Thoracic aorta (tissue), 2 donors: ENCODE measurements at regions not wholly inside any gene's neighbourhood (a gene's known extent, or its start where the extent isn't known, plus 50 kb on each side); places are given as distances from the start of the nearest gene placed in this dataset.

Experiments used
- ATAC-seq: fragments of 150-250 bp; one replicate; pipeline ENCODE4 v1.8.0; 2017; ENCODE audit warnings: low read depth; ENCODE audit not compliant: insufficient number of reproducible peaks, low FRiP score
- DNase-seq: peaks from one replicate; pipeline ENCODE4 v3.0.0-alpha.2; 2020; ENCODE audit warnings: low spot score
- H3K27ac ChIP-seq, 2 donors: fragments of 200-600 bp; sonication (generic); 1 replicate in 1 of 2; 2 replicates in 1 of 2; pipeline ENCODE4 v1.5.1; 2016; ENCODE audit warnings: mild to moderate bottlenecking in 2 of 2, moderate library complexity in 2 of 2
- H3K27me3 ChIP-seq: fragments of 200-600 bp; sonication (generic); replicated peaks from 2 replicates; pipeline ENCODE4 v1.6.0; 2016; ENCODE audit warnings: mild to moderate bottlenecking; ENCODE audit not compliant: insufficient read depth
- H3K36me3 ChIP-seq: fragments of 200-600 bp; sonication (generic); one replicate; pipeline ENCODE4 v1.5.1; 2016
- H3K4me1 ChIP-seq, 2 donors: fragments of 200-600 bp; sonication (generic); 1 replicate in 1 of 2; 2 replicates in 1 of 2; pipeline versions ENCODE4 v1.5.1 to v1.6.0; 2016; ENCODE audit warnings: low read depth in 2 of 2, mild to moderate bottlenecking in 1 of 2; ENCODE audit not compliant: control insufficient read depth in 1 of 2
- H3K4me3 ChIP-seq: fragments of 200-600 bp; sonication (generic); 2 replicates; pipeline ENCODE4 v1.5.1; 2016; ENCODE audit warnings: mild to moderate bottlenecking
- H3K9me3 ChIP-seq: fragments of 200-600 bp; sonication (generic); 2 replicates; pipeline ENCODE4 v1.5.1; 2016
- CTCF ChIP-seq: fragments of 200-600 bp; sonication (generic); IDR thresholded peaks from one replicate; pipeline ENCODE4 v1.5.1; 2019; ENCODE audit warnings: antibody characterized with exemption

- Histone ChIP-seq H3K36me3 (no peaks in the 10 kb centered on the region), H3K4me3 (no peak overlapping the region), H3K9me3 (no peaks in the 10 kb centered on the region), H3K27ac (no peak overlapping the region), H3K27me3 (no peaks in the 10 kb centered on the region), H3K4me1 (no peaks in the 10 kb centered on the region)
- DNase-seq, result no peak
- no peak for TF ChIP-seq CTCF
- no peak for ATAC-seq
These were observed 342.7 kb downstream of the PMP22 start for GRCh38 chr17:14922411-14922810.

GRCh38 chr17:14921936-14922335 lies 343.2 kb downstream of the PMP22 start:
- no peaks in the 10 kb centered on the region for H3K27me3 ChIP-seq
- TF ChIP-seq CTCF, result no peak
- no peaks in the 10 kb centered on the region for H3K36me3 ChIP-seq
- ATAC-seq (no peak), DNase-seq (no peak)
- no peaks in the 10 kb centered on the region for H3K4me1 ChIP-seq
- H3K27ac ChIP-seq, result no peak overlapping the region
- H3K9me3 ChIP-seq, result no peaks in the 10 kb centered on the region
- H3K4me3 ChIP-seq, result no peak overlapping the region

GRCh38 chr17:14919631-14920213 lies 345.4 kb downstream of the PMP22 start:
- H3K4me3 ChIP-seq, result no peak overlapping the region
- no peaks in the 10 kb centered on the region for H3K27me3 ChIP-seq
- TF ChIP-seq CTCF, result no peak
- ATAC-seq, result no peak
- H3K4me1 ChIP-seq, result no peaks in the 10 kb centered on the region
- DNase-seq, result no peak
- H3K9me3 ChIP-seq, result no peaks in the 10 kb centered on the region
- no peaks in the 10 kb centered on the region for H3K36me3 ChIP-seq
- H3K27ac ChIP-seq, result no peak overlapping the region

GRCh38 chr17:14919094-14919493 lies 346.0 kb downstream of the PMP22 start:
- no peak overlapping the region for H3K4me3 ChIP-seq
- H3K4me1 ChIP-seq, result no peaks in the 10 kb centered on the region
- TF ChIP-seq CTCF, result no peak
- H3K36me3 ChIP-seq, result no peaks in the 10 kb centered on the region
- H3K9me3 ChIP-seq, result no peaks in the 10 kb centered on the region
- ATAC-seq (no peak), DNase-seq (no peak)
- no peak overlapping the region for H3K27ac ChIP-seq
- no peaks in the 10 kb centered on the region for H3K27me3 ChIP-seq

GRCh38 chr17:14918540-14918939 lies 346.6 kb downstream of the PMP22 start:
- Histone ChIP-seq H3K9me3 (no peaks in the 10 kb centered on the region), H3K27ac (no peak overlapping the region), H3K27me3 (no peaks in the 10 kb centered on the region), H3K4me1 (no peaks in the 10 kb centered on the region), H3K36me3 (no peaks in the 10 kb centered on the region), H3K4me3 (no peak overlapping the region)
- DNase-seq (no peak), ATAC-seq (no peak)
- no peak for TF ChIP-seq CTCF
